Panc1 (cell line): ENCODE measurements at regions not wholly inside any gene's neighbourhood (a gene's known extent, or its start where the extent isn't known, plus 50 kb on each side); places are given as distances from the start of the nearest gene placed in this dataset.

Experiments used
- ATAC-seq: fragments of 200-7000 bp; cut with Tn5 transposase; 2 replicates; pipeline ENCODE4 v1.9.1; 2020; ENCODE audit warnings: mild to moderate bottlenecking, moderate library complexity
- BruUV-seq: library from RNA; stranded (reverse); fragments of 400-500 nt; replicated peaks from 2 replicates; lab custom pipeline; 2021; lab: Mats Ljungman, UMichigan
- CTCF ChIA-PET: fragments of 300-600 bp; sonication (Branson Sonifier 250); formaldehyde crosslinking; loops from one replicate; lab custom pipeline; 2022; ENCODE audit warnings: antibody characterized with exemption; lab: Charles Lee
- POLR2A ChIA-PET: fragments of 300-600 bp; sonication (Branson Sonifier 250); formaldehyde crosslinking; loops from one replicate; lab custom pipeline; 2022; ENCODE audit warnings: antibody characterized with exemption; lab: Charles Lee
- DNase-seq: peaks from one replicate; pipeline ENCODE4 v3.0.0-alpha.2; 2010; ENCODE audit warnings: low read depth, low spot score
- H3K27ac ChIP-seq: 2 replicates; pipeline ENCODE4 v1.5.1; 2011; ENCODE audit warnings: mild to moderate bottlenecking, low read length, inconsistent platforms
- H3K27me3 ChIP-seq: fragments of 200-500 bp; sonication (Bioruptor generic); 2 replicates; pipeline ENCODE4 v1.6.0; 2014; ENCODE audit warnings: low read length, inconsistent platforms; ENCODE audit not compliant: control insufficient read depth, insufficient read depth
- H3K36me3 ChIP-seq: fragments of 200-500 bp; sonication (Bioruptor generic); 2 replicates; pipeline ENCODE4 v1.5.1; 2014; ENCODE audit warnings: inconsistent platforms, mild to moderate bottlenecking, low read length, moderate library complexity; ENCODE audit not compliant: control insufficient read depth, insufficient read depth
- H3K4me1 ChIP-seq: 2 replicates; pipeline ENCODE4 v1.5.1; 2011; ENCODE audit warnings: inconsistent platforms, mild to moderate bottlenecking, low read length, moderate library complexity; ENCODE audit not compliant: control insufficient read depth, insufficient read depth
- H3K4me3 ChIP-seq, 2 experiments: 2 replicates each; pipeline ENCODE4 v1.5.1; 2011 to 2012; ENCODE audit warnings: low read depth in 2 of 2, low read length in 2 of 2, mild to moderate bottlenecking in 2 of 2, inconsistent platforms in 1 of 2, moderate library complexity in 1 of 2
- H3K9me3 ChIP-seq: fragments of 200-500 bp; sonication (Bioruptor generic); 2 replicates; pipeline ENCODE4 v1.5.1; 2014; ENCODE audit warnings: low read depth, mild to moderate bottlenecking, inconsistent platforms, low read length, moderate library complexity; ENCODE audit not compliant: control insufficient read depth, insufficient read depth
- POLR2AphosphoS5 ChIP-seq: IDR thresholded peaks from 2 replicates; pipeline ENCODE4 v1.6.1; 2012; ENCODE audit warnings: mild to moderate bottlenecking, low read depth, low read length, moderate library complexity
- SIN3A ChIP-seq: IDR thresholded peaks from 2 replicates; pipeline ENCODE4 v1.6.1; 2012; ENCODE audit warnings: low read depth, mild to moderate bottlenecking, low read length, moderate library complexity, borderline replicate concordance; ENCODE audit not compliant: insufficient read depth
- TCF7L2 ChIP-seq: IDR thresholded peaks from 2 replicates; pipeline ENCODE4 v1.6.1; 2011; ENCODE audit warnings: mild to moderate bottlenecking, low read depth, low read length, inconsistent platforms
- in situ Hi-C: cut with HindIII; loops from 2 replicates; pipeline ENCODE4 v1.10.0; 2016; ENCODE audit warnings: low sequenced_read_pairs, low pct_unique_long_range_greater_than_20kb
- intact Hi-C: fragments of 100-400 bp; cut with micrococcal nuclease; formaldehyde crosslinking; loops from one replicate; pipeline ENCODE4 v1.10.0; 2022; ENCODE audit not compliant: unreplicated experiment
- TF ChIP-seq, protein P1 (sequence below): fragments of 450-650 bp; IDR thresholded peaks from 2 replicates; pipeline ENCODE4 v1.5.1; 2017; ENCODE audit warnings: mild to moderate bottlenecking
- TF ChIP-seq, protein P2 (sequence below), 2 experiments: IDR thresholded peaks; 2 replicates each; pipeline ENCODE4 v1.6.1; 2011 to 2012; ENCODE audit warnings: low read depth in 2 of 2, control low read depth in 1 of 2, low read length in 1 of 2, mild to moderate bottlenecking in 1 of 2, moderate library complexity in 1 of 2; ENCODE audit not compliant: insufficient read depth in 1 of 2

DNA sequence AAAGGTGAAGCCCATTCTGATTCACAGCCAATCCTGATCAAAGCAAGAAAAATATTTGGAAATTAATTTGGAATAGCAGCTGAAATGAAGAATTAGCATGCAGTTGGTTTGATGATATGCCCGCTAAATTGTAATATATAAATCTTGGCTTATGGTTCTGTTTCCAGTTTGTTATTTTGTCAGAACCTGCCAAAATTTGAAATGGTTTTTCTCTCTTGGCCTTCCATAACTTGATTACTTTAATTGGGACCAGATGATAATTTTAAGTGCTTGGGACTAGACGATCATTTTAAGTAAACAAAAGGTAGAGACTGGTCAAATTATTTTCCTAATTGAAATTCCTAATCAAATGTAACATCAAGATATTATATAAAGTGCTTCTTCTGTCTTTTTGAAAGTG, 842.4 kb downstream of the TBL1XR1 start:
- in situ Hi-C loops (no loop called here), intact Hi-C loops (no loop called here)
- BruUV-seq, result no TSS peak
- H3K4me1 ChIP-seq, result no peaks in the 10 kb centered on the region
- H3K36me3 ChIP-seq, result no peaks in the 10 kb centered on the region
- H3K27me3 ChIP-seq, result no peaks in the 10 kb centered on the region
- no peak for DNase-seq
- CTCF ChIA-PET, result no interaction called here
- peaks cover 3% of the 10 kb centered on the region; the same call in 1 of the 2 replicates for H3K9me3 ChIP-seq
- no peak overlapping the region for H3K4me3 ChIP-seq
- no peak overlapping the region for H3K27ac ChIP-seq
- no peak for TF ChIP-seq SIN3A
- TF ChIP-seq POLR2AphosphoS5, result no peak
- TF ChIP-seq, protein P1, sequence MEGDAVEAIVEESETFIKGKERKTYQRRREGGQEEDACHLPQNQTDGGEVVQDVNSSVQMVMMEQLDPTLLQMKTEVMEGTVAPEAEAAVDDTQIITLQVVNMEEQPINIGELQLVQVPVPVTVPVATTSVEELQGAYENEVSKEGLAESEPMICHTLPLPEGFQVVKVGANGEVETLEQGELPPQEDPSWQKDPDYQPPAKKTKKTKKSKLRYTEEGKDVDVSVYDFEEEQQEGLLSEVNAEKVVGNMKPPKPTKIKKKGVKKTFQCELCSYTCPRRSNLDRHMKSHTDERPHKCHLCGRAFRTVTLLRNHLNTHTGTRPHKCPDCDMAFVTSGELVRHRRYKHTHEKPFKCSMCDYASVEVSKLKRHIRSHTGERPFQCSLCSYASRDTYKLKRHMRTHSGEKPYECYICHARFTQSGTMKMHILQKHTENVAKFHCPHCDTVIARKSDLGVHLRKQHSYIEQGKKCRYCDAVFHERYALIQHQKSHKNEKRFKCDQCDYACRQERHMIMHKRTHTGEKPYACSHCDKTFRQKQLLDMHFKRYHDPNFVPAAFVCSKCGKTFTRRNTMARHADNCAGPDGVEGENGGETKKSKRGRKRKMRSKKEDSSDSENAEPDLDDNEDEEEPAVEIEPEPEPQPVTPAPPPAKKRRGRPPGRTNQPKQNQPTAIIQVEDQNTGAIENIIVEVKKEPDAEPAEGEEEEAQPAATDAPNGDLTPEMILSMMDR, result no peak
- no peak for TF ChIP-seq TCF7L2
- TF ChIP-seq, protein P2, sequence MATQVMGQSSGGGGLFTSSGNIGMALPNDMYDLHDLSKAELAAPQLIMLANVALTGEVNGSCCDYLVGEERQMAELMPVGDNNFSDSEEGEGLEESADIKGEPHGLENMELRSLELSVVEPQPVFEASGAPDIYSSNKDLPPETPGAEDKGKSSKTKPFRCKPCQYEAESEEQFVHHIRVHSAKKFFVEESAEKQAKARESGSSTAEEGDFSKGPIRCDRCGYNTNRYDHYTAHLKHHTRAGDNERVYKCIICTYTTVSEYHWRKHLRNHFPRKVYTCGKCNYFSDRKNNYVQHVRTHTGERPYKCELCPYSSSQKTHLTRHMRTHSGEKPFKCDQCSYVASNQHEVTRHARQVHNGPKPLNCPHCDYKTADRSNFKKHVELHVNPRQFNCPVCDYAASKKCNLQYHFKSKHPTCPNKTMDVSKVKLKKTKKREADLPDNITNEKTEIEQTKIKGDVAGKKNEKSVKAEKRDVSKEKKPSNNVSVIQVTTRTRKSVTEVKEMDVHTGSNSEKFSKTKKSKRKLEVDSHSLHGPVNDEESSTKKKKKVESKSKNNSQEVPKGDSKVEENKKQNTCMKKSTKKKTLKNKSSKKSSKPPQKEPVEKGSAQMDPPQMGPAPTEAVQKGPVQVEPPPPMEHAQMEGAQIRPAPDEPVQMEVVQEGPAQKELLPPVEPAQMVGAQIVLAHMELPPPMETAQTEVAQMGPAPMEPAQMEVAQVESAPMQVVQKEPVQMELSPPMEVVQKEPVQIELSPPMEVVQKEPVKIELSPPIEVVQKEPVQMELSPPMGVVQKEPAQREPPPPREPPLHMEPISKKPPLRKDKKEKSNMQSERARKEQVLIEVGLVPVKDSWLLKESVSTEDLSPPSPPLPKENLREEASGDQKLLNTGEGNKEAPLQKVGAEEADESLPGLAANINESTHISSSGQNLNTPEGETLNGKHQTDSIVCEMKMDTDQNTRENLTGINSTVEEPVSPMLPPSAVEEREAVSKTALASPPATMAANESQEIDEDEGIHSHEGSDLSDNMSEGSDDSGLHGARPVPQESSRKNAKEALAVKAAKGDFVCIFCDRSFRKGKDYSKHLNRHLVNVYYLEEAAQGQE (IDR thresholded peaks at IDR 0.05; ENCODE audit: insufficient read depth in 1 of 2, low read depth in 2 of 2, low read length in 1 of 2), result no peak
- ATAC-seq, result no peak
- POLR2A ChIA-PET, result no interaction called here

DNA sequence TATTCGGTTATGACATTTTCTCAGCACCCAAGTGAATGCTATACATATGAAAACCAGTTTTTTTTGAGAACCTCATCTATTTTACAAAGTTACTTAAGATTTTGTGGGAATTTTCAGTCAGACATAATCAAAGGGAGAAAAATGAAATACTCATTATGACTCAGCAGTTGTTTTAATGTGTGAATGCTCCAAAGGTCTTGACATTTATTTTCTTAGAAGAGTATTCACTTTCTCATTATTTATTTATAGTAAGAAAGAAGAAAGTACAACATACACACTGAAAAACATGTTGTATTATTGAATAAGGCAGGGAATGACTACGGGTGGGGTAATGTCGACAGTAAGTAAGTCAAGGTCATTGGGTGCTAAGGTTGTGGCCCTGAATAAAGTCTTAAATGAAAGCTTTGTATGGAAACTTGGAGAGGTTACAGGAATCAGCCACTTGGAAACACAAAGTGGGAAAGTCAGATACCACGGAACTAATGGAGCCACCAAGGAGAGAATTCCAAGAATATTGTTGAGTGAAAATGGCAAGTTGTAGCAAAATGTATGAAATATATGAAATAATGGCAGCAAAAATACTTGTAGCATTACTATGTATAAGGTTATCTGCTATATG, 844.5 kb downstream of the TBL1XR1 start:
- in situ Hi-C loops (no loop called here), intact Hi-C loops (no loop called here)
- no peak for TF ChIP-seq SIN3A
- TF ChIP-seq, protein P1, result no peak
- H3K27ac ChIP-seq, result no peak overlapping the region
- H3K9me3 ChIP-seq, result no peaks in the 10 kb centered on the region
- H3K36me3 ChIP-seq, result no peaks in the 10 kb centered on the region
- POLR2A ChIA-PET, result no interaction called here
- no peak for DNase-seq
- CTCF ChIA-PET, result no interaction called here
- no peaks in the 10 kb centered on the region for H3K27me3 ChIP-seq
- H3K4me3 ChIP-seq, result no peak overlapping the region
- no peaks in the 10 kb centered on the region for H3K4me1 ChIP-seq
- no peak for ATAC-seq
- BruUV-seq, result no TSS peak
